ENCODE measurements at regions not wholly inside any gene's neighbourhood (a gene's known extent, or its start where the extent isn't known, plus 50 kb on each side); places are given as distances from the start of the nearest gene placed in this dataset.
"Not testable (repeated sequence)": the region's sequence is repeated elsewhere in the genome, so short reads cannot be mapped to it uniquely, and the experiment has no call there.

- no peak for DNase-seq
These were observed 172.3 kb downstream of the LYPLAL1 start for GRCh38 chr1:219345953-219346352.

GRCh38 chr1:219342836-219343235 is 169.2 kb downstream of the LYPLAL1 start:
- DNase-seq, result no peak

- DNase-seq, result no peak
These were observed 167.1 kb downstream of the LYPLAL1 start for GRCh38 chr1:219340796-219341195.

GRCh38 chr1:219339466-219339865 is 165.8 kb downstream of the LYPLAL1 start:
- DNase-seq, result no peak

- no peak for DNase-seq
These were observed 163.9 kb downstream of the LYPLAL1 start for GRCh38 chr1:219337588-219337987.

- no peak for DNase-seq
These were observed 159.9 kb downstream of the LYPLAL1 start for GRCh38 chr1:219333626-219334025.

GRCh38 chr1:219331424-219331823 is 157.7 kb downstream of the LYPLAL1 start:
- DNase-seq, result no peak

- no peak for DNase-seq
These were observed 157.0 kb downstream of the LYPLAL1 start for GRCh38 chr1:219330669-219331068.

- no peak for DNase-seq
These were observed 156.3 kb downstream of the LYPLAL1 start for GRCh38 chr1:219330001-219330400.

- DNase-seq, result no peak
These were observed 155.9 kb downstream of the LYPLAL1 start for GRCh38 chr1:219329578-219329977.

- DNase-seq, result no peak
These were observed 153.2 kb downstream of the LYPLAL1 start for GRCh38 chr1:219326843-219327242.

- no peak for DNase-seq
These were observed 151.7 kb downstream of the LYPLAL1 start for GRCh38 chr1:219325368-219325742.

- DNase-seq, result peak in 1 of 2 donors; percentile 2
These were observed 151.1 kb downstream of the LYPLAL1 start for GRCh38 chr1:219324629-219325367.

- no peak for DNase-seq
These were observed 150.5 kb downstream of the LYPLAL1 start for GRCh38 chr1:219324171-219324570.

- no peak for DNase-seq
These were observed 149.7 kb downstream of the LYPLAL1 start for GRCh38 chr1:219323426-219323825.

GRCh38 chr1:219322766-219323165 is 149.1 kb downstream of the LYPLAL1 start:
- no peak for DNase-seq

GRCh38 chr1:219320563-219320962 is 146.9 kb downstream of the LYPLAL1 start:
- DNase-seq, result not testable (repeated sequence)

- no peak for DNase-seq
These were observed 145.1 kb downstream of the LYPLAL1 start for GRCh38 chr1:219318826-219319225.

GRCh38 chr1:219317762-219318353 is 144.2 kb downstream of the LYPLAL1 start:
- no peak for DNase-seq

GRCh38 chr1:219316066-219316465 is 142.4 kb downstream of the LYPLAL1 start:
- DNase-seq, result no peak

- no peak for DNase-seq
These were observed 140.3 kb downstream of the LYPLAL1 start for GRCh38 chr1:219313961-219314360.

- DNase-seq, result no peak
These were observed 139.3 kb downstream of the LYPLAL1 start for GRCh38 chr1:219312967-219313366.

GRCh38 chr1:219310181-219310728 is 136.6 kb downstream of the LYPLAL1 start:
- DNase-seq, result no peak

GRCh38 chr1:219308367-219308766 is 134.7 kb downstream of the LYPLAL1 start:
- DNase-seq, result no peak

Data from stimulated activated CD4-positive, alpha-beta T cell treated with anti-CD3 and anti-CD28 coated beads, Interleukin-2, amount 100 ng/mL, for 48 hours (primary cell).